LNCAP (cell line): ENCODE measurements at regions not wholly inside any gene's neighbourhood (a gene's known extent, or its start where the extent isn't known, plus 50 kb on each side); places are given as distances from the start of the nearest gene placed in this dataset.

Experiments
- TF ChIP-seq, protein P1 (sequence below): fragments of 450-650 bp; IDR thresholded peaks from 2 replicates; pipeline ENCODE4 v1.5.1; 2017; ENCODE audit warnings: mild to moderate bottlenecking

DNA sequence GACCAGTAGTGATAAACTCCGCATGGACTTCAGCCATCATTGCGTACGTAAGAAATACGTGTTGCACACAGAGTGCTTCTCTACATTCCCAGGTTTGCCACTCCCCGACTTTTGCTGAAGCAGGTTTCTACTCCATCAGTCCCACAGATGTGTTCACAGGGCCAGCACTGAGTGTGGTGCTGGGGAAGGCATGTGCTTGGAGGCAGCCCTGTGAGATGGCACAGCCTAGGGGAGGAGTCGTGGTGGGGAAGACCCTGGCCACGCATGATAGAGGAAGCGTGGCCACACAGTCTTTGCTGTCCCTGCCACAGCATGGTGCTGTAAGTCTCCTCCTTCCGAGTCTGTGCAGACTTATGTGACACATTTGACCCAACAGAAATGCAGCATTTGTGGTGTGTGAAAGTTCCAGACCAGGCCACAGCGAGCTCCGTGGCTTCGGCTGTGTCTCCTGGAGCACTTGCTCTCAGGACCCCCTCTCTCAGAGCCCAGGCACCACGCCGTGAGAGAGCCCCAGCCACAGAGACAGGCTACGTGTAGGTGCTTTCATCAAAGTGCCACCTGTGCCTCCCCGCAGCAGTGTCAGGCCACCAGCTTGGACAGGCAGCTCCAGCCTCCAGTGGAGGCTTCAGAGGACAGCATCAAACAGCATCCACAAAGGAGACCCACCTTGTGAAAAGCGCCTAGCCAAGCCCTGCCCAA, 197.8 kb downstream of the AUH start:
- TF ChIP-seq, protein P1, sequence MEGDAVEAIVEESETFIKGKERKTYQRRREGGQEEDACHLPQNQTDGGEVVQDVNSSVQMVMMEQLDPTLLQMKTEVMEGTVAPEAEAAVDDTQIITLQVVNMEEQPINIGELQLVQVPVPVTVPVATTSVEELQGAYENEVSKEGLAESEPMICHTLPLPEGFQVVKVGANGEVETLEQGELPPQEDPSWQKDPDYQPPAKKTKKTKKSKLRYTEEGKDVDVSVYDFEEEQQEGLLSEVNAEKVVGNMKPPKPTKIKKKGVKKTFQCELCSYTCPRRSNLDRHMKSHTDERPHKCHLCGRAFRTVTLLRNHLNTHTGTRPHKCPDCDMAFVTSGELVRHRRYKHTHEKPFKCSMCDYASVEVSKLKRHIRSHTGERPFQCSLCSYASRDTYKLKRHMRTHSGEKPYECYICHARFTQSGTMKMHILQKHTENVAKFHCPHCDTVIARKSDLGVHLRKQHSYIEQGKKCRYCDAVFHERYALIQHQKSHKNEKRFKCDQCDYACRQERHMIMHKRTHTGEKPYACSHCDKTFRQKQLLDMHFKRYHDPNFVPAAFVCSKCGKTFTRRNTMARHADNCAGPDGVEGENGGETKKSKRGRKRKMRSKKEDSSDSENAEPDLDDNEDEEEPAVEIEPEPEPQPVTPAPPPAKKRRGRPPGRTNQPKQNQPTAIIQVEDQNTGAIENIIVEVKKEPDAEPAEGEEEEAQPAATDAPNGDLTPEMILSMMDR = no peak
